Neural progenitor cell (in vitro differentiated cells): ENCODE measurements at regions not wholly inside any gene's neighbourhood (a gene's known extent, or its start where the extent isn't known, plus 50 kb on each side); places are given as distances from the start of the nearest gene placed in this dataset.

ENCODE experiments used
- EZH2 ChIP-seq: fragments of 200-600 bp; sonication (generic); IDR thresholded peaks from 2 replicates; pipeline ENCODE4 v1.6.1; 2017; ENCODE audit warnings: antibody characterized with exemption, mild to moderate bottlenecking, moderate library complexity
- TF ChIP-seq, protein P1 (sequence below): fragments of 200-600 bp; sonication (generic); IDR thresholded peaks from 2 replicates; pipeline ENCODE4 v1.5.1; 2017; ENCODE audit warnings: antibody characterized with exemption, mild to moderate bottlenecking

DNA sequence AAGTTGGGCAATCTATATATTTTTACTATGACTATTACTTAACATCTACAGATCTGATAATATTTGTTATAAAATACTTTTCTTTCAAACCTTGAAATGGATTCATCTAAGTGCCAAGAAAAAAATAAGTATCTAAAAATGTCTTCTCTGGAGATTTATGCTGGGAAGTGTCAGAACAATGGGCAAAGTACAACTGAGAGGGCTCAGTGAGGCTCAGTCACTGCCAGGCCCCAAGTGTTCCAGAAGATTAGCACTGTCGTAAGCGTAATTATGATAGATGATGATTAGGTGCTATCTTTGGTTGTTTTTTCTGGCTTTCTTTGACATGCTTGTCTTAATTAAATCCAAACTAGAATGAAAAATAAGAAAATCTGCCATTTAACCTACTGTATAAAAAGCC, 72.2 kb upstream of the ADAMTS19 start:
- TF ChIP-seq, protein P1, sequence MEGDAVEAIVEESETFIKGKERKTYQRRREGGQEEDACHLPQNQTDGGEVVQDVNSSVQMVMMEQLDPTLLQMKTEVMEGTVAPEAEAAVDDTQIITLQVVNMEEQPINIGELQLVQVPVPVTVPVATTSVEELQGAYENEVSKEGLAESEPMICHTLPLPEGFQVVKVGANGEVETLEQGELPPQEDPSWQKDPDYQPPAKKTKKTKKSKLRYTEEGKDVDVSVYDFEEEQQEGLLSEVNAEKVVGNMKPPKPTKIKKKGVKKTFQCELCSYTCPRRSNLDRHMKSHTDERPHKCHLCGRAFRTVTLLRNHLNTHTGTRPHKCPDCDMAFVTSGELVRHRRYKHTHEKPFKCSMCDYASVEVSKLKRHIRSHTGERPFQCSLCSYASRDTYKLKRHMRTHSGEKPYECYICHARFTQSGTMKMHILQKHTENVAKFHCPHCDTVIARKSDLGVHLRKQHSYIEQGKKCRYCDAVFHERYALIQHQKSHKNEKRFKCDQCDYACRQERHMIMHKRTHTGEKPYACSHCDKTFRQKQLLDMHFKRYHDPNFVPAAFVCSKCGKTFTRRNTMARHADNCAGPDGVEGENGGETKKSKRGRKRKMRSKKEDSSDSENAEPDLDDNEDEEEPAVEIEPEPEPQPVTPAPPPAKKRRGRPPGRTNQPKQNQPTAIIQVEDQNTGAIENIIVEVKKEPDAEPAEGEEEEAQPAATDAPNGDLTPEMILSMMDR = no peak
- no peak for TF ChIP-seq EZH2
